Smooth muscle cell (in vitro differentiated cells): ENCODE measurements at regions not wholly inside any gene's neighbourhood (a gene's known extent, or its start where the extent isn't known, plus 50 kb on each side); places are given as distances from the start of the nearest gene placed in this dataset.

Source experiments
- DNase-seq: peaks from one replicate; lab custom pipeline; 2025; ENCODE audit not compliant: unreplicated experiment; lab: John Stamatoyannopoulos, UW
- H2AFZ ChIP-seq: fragments of 200-600 bp; sonication (generic); 2 replicates; pipeline ENCODE4 v1.6.0; 2016; ENCODE audit warnings: antibody characterized with exemption, low read depth, mild to moderate bottlenecking
- H3F3A ChIP-seq: fragments of 200-600 bp; sonication (generic); 2 replicates; pipeline ENCODE4 v1.6.0; 2017; ENCODE audit warnings: antibody characterized with exemption, low read depth
- H3K27ac ChIP-seq: fragments of 200-600 bp; sonication (generic); 2 replicates; pipeline ENCODE4 v1.5.1; 2016; ENCODE audit warnings: low read depth, mild to moderate bottlenecking
- H3K27me3 ChIP-seq: fragments of 200-600 bp; sonication (generic); 2 replicates; pipeline ENCODE4 v1.6.1; 2016; ENCODE audit warnings: low read depth, mild to moderate bottlenecking
- H3K36me3 ChIP-seq: fragments of 200-600 bp; sonication (generic); 2 replicates; pipeline ENCODE4 v1.5.1; 2016; ENCODE audit warnings: low read depth
- H3K4me1 ChIP-seq: fragments of 200-600 bp; sonication (generic); 2 replicates; pipeline ENCODE4 v1.5.1; 2016; ENCODE audit warnings: low read depth
- H3K4me2 ChIP-seq: fragments of 200-600 bp; sonication (generic); 2 replicates; pipeline ENCODE4 v1.6.0; 2016; ENCODE audit warnings: mild to moderate bottlenecking
- H3K4me3 ChIP-seq: fragments of 200-600 bp; sonication (generic); 2 replicates; pipeline ENCODE4 v1.5.1; 2016; ENCODE audit warnings: mild to moderate bottlenecking
- H3K79me2 ChIP-seq: fragments of 200-600 bp; sonication (generic); 2 replicates; pipeline ENCODE4 v1.6.0; 2016; ENCODE audit warnings: low read depth, mild to moderate bottlenecking
- H3K9ac ChIP-seq: fragments of 200-600 bp; sonication (generic); 2 replicates; pipeline ENCODE4 v1.6.0; 2016; ENCODE audit warnings: low read depth
- H3K9me3 ChIP-seq: fragments of 200-600 bp; sonication (generic); replicated peaks from 2 replicates; pipeline ENCODE4 v1.5.1; 2016; ENCODE audit warnings: low read depth
- H4K20me1 ChIP-seq: fragments of 200-600 bp; sonication (generic); 2 replicates; pipeline ENCODE4 v1.6.0; 2016; ENCODE audit warnings: low read depth
- WGBS: methylation state at CpG from one replicate; pipeline ENCODE4 v1.1.7; 2016; ENCODE audit warnings: low lambda C conversion rate; 5-methylcytosine and 5-hydroxymethylcytosine counted together
- TF ChIP-seq, protein P1 (sequence below): fragments of 200-600 bp; sonication (generic); IDR thresholded peaks from 2 replicates; pipeline ENCODE4 v1.5.1; 2017; ENCODE audit warnings: borderline replicate concordance, mild to moderate bottlenecking, antibody characterized with exemption; ENCODE audit not compliant: insufficient read depth, poor library complexity, severe bottlenecking

DNA sequence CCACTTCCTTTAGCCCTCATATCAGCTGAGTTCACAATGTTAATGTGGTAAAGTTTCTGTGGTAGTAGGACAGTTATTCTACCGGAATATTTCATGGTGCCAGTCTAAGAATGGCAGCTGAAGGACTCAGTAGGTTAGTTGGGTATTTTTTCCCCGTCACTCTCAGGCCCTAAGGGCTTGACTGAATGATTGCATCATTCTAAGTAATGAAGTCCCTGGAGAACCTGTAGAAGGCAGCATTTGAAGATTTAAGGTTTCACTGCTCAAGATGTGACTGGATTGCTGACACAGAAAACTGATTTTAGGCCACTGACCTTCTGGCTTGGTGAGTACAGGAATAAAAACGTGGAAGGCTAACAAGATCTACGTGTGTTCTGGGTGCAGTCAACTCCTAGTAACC, 657.3 kb downstream of the PCDH19 start:
- Histone ChIP-seq H3F3A (no peaks in the 10 kb centered on the region), H3K9me3 (no peaks in the 10 kb centered on the region), H3K36me3 (no peaks in the 10 kb centered on the region), H3K79me2 (no peaks in the 10 kb centered on the region), H3K27ac (no peak overlapping the region), H3K4me3 (no peak overlapping the region), H2AFZ (no peak overlapping the region), H3K4me2 (no peak overlapping the region), H3K9ac (no peak overlapping the region), H3K27me3 (no peaks in the 10 kb centered on the region), H3K4me1 (no peaks in the 10 kb centered on the region), H4K20me1 (no peaks in the 10 kb centered on the region)
- TF ChIP-seq, protein P1, sequence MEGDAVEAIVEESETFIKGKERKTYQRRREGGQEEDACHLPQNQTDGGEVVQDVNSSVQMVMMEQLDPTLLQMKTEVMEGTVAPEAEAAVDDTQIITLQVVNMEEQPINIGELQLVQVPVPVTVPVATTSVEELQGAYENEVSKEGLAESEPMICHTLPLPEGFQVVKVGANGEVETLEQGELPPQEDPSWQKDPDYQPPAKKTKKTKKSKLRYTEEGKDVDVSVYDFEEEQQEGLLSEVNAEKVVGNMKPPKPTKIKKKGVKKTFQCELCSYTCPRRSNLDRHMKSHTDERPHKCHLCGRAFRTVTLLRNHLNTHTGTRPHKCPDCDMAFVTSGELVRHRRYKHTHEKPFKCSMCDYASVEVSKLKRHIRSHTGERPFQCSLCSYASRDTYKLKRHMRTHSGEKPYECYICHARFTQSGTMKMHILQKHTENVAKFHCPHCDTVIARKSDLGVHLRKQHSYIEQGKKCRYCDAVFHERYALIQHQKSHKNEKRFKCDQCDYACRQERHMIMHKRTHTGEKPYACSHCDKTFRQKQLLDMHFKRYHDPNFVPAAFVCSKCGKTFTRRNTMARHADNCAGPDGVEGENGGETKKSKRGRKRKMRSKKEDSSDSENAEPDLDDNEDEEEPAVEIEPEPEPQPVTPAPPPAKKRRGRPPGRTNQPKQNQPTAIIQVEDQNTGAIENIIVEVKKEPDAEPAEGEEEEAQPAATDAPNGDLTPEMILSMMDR = no peak
- 53% methylated on average over 4 of the region's 4 CpGs for WGBS
- no peak for DNase-seq

DNA sequence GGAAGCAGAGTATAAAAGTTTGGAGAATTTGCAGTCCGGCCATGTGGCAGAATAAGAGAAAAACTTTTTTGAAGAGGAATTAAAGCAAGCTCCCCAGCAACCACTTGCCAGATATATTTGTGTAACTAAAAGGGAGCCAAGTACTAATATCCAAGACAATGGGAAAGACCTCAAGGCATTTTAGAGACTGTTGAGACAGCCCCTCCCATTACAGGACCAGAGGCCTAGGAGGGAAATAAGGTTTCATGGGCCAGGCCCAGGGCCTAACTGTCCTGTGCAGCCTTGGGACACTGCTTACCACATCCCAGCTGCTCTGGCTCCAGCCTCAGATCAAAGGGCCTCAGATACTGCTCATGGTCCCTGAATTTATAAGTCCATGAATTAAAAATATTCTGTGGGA, 659.4 kb downstream of the PCDH19 start:
- Histone ChIP-seq H3K27ac (no peak overlapping the region), H3K4me3 (no peak overlapping the region), H3K9me3 (no peaks in the 10 kb centered on the region), H4K20me1 (no peaks in the 10 kb centered on the region), H3K4me1 (no peaks in the 10 kb centered on the region), H3K79me2 (no peaks in the 10 kb centered on the region), H3K27me3 (no peaks in the 10 kb centered on the region), H3K9ac (no peak overlapping the region), H3F3A (no peaks in the 10 kb centered on the region), H3K36me3 (no peaks in the 10 kb centered on the region), H3K4me2 (no peak overlapping the region), H2AFZ (no peak overlapping the region)
- 81% methylated on average over 1 of the region's 1 CpG for WGBS
- TF ChIP-seq, protein P1 = no peak
- DNase-seq = no peak

DNA sequence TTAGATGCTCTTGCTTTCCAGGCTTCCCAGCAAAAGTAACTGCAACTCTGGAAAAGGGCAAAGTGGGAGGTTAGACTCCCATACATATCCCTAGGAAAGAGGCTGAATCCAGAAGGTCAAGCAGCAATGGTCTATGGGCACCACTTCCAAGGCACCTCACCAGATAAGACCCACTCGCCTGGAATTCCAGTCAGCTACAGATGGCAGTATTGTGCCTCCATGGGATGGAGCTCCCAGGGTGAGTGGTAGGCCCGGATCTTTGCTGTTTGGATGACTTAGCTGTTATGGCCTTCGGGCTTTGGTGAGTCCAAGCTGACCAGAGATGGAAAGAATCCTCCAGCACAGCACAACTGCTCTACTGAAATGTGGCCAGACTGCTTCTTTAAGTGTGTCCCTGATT, 688.0 kb downstream of the PCDH19 start:
- no peaks in the 10 kb centered on the region for H3K27me3 ChIP-seq
- no peak overlapping the region for H3K27ac ChIP-seq
- no peak overlapping the region for H3K4me2 ChIP-seq
- no peak for DNase-seq
- no peaks in the 10 kb centered on the region for H3K79me2 ChIP-seq
- H3K9me3 ChIP-seq = no peaks in the 10 kb centered on the region
- H3K9ac ChIP-seq = no peak overlapping the region
- H3K4me3 ChIP-seq = no peak overlapping the region
- TF ChIP-seq, protein P1 = no peak
- 74% methylated on average over 3 of the region's 3 CpGs for WGBS
- no peaks in the 10 kb centered on the region for H3K4me1 ChIP-seq
- H2AFZ ChIP-seq = no peak overlapping the region
- H3F3A ChIP-seq = no peaks in the 10 kb centered on the region
- H4K20me1 ChIP-seq = no peaks in the 10 kb centered on the region
- no peaks in the 10 kb centered on the region for H3K36me3 ChIP-seq

DNA sequence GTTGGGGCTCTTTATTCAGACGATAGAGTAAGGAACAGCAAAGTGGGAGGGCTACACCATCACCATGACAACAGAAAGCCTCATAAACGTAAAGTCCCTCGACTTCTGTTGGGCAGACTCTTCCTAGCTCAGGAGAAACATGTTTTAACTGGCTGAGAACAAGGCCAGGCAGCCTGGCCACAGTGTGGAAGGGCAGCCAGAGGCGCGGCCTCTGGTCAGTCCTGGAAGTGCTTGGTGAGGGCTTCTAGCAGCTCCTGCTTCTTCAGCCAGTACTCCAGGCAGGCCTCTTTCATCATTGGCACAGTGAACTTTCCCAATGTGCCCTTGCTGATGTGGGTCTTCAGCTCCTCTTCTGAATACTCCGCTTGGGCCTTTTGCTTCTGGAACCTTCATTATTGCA, 690.9 kb downstream of the PCDH19 start:
- no peak for DNase-seq
- Histone ChIP-seq H3K27me3 (no peaks in the 10 kb centered on the region), H3K79me2 (no peaks in the 10 kb centered on the region), H3K9ac (no peak overlapping the region), H3K9me3 (no peaks in the 10 kb centered on the region), H2AFZ (no peak overlapping the region), H3K4me3 (no peak overlapping the region), H4K20me1 (no peaks in the 10 kb centered on the region), H3K4me2 (no peak overlapping the region), H3F3A (no peaks in the 10 kb centered on the region), H3K27ac (no peak overlapping the region), H3K4me1 (no peaks in the 10 kb centered on the region), H3K36me3 (no peaks in the 10 kb centered on the region)
- WGBS = 74% methylated on average over 6 of the region's 6 CpGs
- TF ChIP-seq, protein P1 = no peak
